ENCODE measurements at regions not wholly inside any gene's neighbourhood (a gene's known extent, or its start where the extent isn't known, plus 50 kb on each side); places are given as distances from the start of the nearest gene placed in this dataset.
A peak's percentile ranks its signal among the peaks of the same experiment; 100 is the strongest.

DNA sequence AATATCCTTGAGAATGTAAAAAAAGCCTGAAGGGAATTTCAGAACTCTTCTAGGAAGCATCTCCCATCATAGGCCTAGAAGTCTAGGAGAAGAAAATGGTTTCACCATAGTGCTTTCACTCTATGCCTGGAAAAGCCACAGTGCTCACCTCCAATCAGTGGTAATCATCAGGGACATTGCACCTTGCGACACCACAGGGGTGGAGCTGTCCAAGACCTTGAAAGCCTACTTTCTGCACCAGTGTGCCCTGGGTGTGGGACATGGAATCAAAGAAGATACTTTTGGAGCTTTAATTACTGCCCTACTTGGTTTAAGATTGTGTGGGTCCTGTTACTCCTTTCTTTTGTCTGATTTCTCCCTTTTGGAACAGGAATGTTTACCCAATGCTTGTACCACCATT, 146.8 kb upstream of the NDST4 start:
- Histone ChIP-seq H3K9ac (ENCODE audit: low read length) (no peak overlapping the region), H3K27me3 (ENCODE audit: control insufficient read depth, insufficient read depth, low read length) (no peaks in the 10 kb centered on the region), H3K36me3 (ENCODE audit: control insufficient read depth, low read depth, low read length) (no peaks in the 10 kb centered on the region), H3K9me3 (ENCODE audit: control insufficient read depth, low read depth, low read length) (no peaks in the 10 kb centered on the region), H3K27ac (ENCODE audit: low read length) (no peak overlapping the region), H3K4me1 (ENCODE audit: control insufficient read depth, low read depth, low read length) (no peaks in the 10 kb centered on the region), H3K4me3 (ENCODE audit: low read length) (no peak overlapping the region)

DNA sequence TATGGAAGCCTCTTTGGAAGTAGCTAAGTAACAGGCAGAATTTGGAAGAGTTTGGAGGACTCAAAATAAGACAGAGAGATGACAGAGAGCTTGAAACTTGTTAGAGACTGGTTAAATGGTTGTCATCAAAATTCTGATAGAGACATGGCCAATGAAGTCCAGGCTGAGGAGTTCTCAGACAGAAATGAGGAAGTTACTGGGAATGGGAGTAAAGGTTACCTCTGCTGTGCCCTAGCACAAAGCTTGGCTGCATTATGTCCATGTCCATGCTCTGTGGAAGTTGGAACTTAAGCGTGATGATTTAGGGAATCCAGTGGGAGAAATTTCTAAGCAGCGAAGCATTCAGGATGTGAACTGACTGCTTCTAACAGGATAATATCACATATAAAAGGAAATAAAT, 146.2 kb upstream of the NDST4 start:
- no peak overlapping the region for H3K9ac ChIP-seq (ENCODE audit: low read length)
- no peaks in the 10 kb centered on the region for H3K36me3 ChIP-seq (ENCODE audit: control insufficient read depth, low read depth, low read length)
- H3K27me3 ChIP-seq (ENCODE audit: control insufficient read depth, insufficient read depth, low read length), result no peaks in the 10 kb centered on the region
- no peaks in the 10 kb centered on the region for H3K9me3 ChIP-seq (ENCODE audit: control insufficient read depth, low read depth, low read length)
- H3K4me1 ChIP-seq (ENCODE audit: control insufficient read depth, low read depth, low read length), result no peaks in the 10 kb centered on the region
- no peak overlapping the region for H3K4me3 ChIP-seq (ENCODE audit: low read length)
- no peak overlapping the region for H3K27ac ChIP-seq (ENCODE audit: low read length)

DNA sequence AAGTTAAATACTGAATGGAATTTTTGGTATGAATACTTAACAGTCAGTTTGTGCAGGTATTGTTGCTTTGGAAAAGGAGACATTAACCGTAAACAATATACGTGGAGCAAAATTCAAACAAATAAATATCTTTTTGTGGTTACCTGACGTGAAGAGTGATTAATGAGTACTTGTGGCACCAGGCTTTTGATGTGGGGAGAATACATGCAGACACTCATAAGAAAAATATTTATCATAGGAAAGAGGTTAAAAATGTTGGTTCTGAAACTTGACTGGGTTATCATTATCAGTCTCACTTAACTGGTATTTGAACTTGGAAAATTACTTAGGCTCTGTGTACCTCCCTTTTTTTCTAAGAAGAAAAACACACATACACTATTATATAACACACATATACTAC, 136.4 kb upstream of the NDST4 start:
- Histone ChIP-seq H3K9ac (ENCODE audit: low read length) (no peak overlapping the region), H3K9me3 (ENCODE audit: control insufficient read depth, low read depth, low read length) (no peaks in the 10 kb centered on the region), H3K36me3 (ENCODE audit: control insufficient read depth, low read depth, low read length) (no peaks in the 10 kb centered on the region), H3K27me3 (ENCODE audit: control insufficient read depth, insufficient read depth, low read length) (no peaks in the 10 kb centered on the region), H3K27ac (ENCODE audit: low read length) (no peak overlapping the region), H3K4me1 (ENCODE audit: control insufficient read depth, low read depth, low read length) (peaks cover 23% of the 10 kb centered on the region), H3K4me3 (ENCODE audit: low read length) (no peak overlapping the region)

GRCh38 chr4:115234405-115235093, 121.1 kb upstream of the NDST4 start:
- H3K27me3 ChIP-seq (ENCODE audit: control insufficient read depth, insufficient read depth, low read length), result no peaks in the 10 kb centered on the region
- H3K9me3 ChIP-seq (ENCODE audit: control insufficient read depth, low read depth, low read length), result no peaks in the 10 kb centered on the region
- no peaks in the 10 kb centered on the region for H3K36me3 ChIP-seq (ENCODE audit: control insufficient read depth, low read depth, low read length)
- no peak overlapping the region for H3K9ac ChIP-seq (ENCODE audit: low read length)
- peak overlapping the region; percentile 16 for H3K27ac ChIP-seq (ENCODE audit: low read length)
- H3K4me3 ChIP-seq (ENCODE audit: low read length), result no peak overlapping the region
- H3K4me1 ChIP-seq (ENCODE audit: control insufficient read depth, low read depth, low read length), result peaks cover 42% of the 10 kb centered on the region

DNA sequence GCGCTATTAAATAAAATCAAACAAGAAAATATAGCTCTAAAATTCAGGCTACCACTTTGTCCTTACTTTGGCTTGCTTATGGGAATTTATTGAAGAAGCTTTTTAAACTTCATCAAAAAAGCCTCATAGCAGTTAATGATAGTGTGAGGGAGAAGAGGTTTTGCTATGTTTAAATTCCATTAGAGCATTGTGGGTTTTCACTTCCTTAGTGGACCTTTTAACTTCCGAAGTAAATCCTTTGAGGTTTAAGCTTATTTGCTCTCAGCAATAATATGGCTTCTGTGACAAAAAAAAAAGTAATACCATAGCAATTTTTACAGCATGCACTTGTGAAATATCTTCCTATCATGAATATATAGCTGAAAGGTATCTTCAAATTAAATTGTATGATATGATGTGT, 120.2 kb upstream of the NDST4 start:
- H3K27ac ChIP-seq (ENCODE audit: low read length), result peak overlapping the region; percentile 82
- H3K4me1 ChIP-seq (ENCODE audit: control insufficient read depth, low read depth, low read length), result peaks cover 51% of the 10 kb centered on the region
- H3K36me3 ChIP-seq (ENCODE audit: control insufficient read depth, low read depth, low read length), result no peaks in the 10 kb centered on the region
- peak overlapping the region; percentile 28 for H3K9ac ChIP-seq (ENCODE audit: low read length)
- peak overlapping the region; percentile 13 for H3K4me3 ChIP-seq (ENCODE audit: low read length)
- no peaks in the 10 kb centered on the region for H3K27me3 ChIP-seq (ENCODE audit: control insufficient read depth, insufficient read depth, low read length)
- no peaks in the 10 kb centered on the region for H3K9me3 ChIP-seq (ENCODE audit: control insufficient read depth, low read depth, low read length)

- H3K4me1 ChIP-seq (ENCODE audit: control insufficient read depth, low read depth, low read length), result peaks cover 48% of the 10 kb centered on the region
- no peak overlapping the region for H3K9ac ChIP-seq (ENCODE audit: low read length)
- no peaks in the 10 kb centered on the region for H3K9me3 ChIP-seq (ENCODE audit: control insufficient read depth, low read depth, low read length)
- H3K27me3 ChIP-seq (ENCODE audit: control insufficient read depth, insufficient read depth, low read length), result no peaks in the 10 kb centered on the region
- H3K4me3 ChIP-seq (ENCODE audit: low read length), result no peak overlapping the region
- no peak overlapping the region for H3K27ac ChIP-seq (ENCODE audit: low read length)
- no peaks in the 10 kb centered on the region for H3K36me3 ChIP-seq (ENCODE audit: control insufficient read depth, low read depth, low read length)
Measured at GRCh38 chr4:115229873-115230272, 116.5 kb upstream of the NDST4 start.

GRCh38 chr4:115228851-115229250, 115.4 kb upstream of the NDST4 start:
- Histone ChIP-seq H3K9ac (ENCODE audit: low read length) (no peak overlapping the region), H3K4me1 (ENCODE audit: control insufficient read depth, low read depth, low read length) (peaks cover 41% of the 10 kb centered on the region), H3K4me3 (ENCODE audit: low read length) (no peak overlapping the region), H3K27ac (ENCODE audit: low read length) (no peak overlapping the region), H3K9me3 (ENCODE audit: control insufficient read depth, low read depth, low read length) (no peaks in the 10 kb centered on the region), H3K27me3 (ENCODE audit: control insufficient read depth, insufficient read depth, low read length) (no peaks in the 10 kb centered on the region), H3K36me3 (ENCODE audit: control insufficient read depth, low read depth, low read length) (no peaks in the 10 kb centered on the region)

DNA sequence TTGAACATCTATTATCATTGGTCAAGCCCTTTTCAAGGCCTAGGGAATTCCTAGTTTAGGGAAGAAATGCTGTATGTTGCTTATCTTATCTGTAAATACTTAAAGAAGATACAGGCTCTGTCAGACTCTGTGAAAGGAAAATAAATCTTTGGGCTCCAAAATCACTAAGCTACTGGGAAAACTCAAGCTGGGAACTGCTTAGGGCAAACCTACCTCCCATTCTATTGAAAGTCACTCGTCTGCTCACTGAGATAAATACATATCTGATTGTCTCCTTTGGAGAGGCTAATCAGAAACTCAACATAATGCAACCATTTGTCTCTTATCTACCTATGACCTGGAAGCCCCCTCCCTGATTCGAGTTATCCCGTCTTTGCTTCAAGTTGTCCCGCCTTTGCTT, 108.6 kb upstream of the NDST4 start:
- Histone ChIP-seq H3K9ac (ENCODE audit: low read length) (no peak overlapping the region), H3K9me3 (ENCODE audit: control insufficient read depth, low read depth, low read length) (no peaks in the 10 kb centered on the region), H3K4me3 (ENCODE audit: low read length) (no peak overlapping the region), H3K27ac (ENCODE audit: low read length) (no peak overlapping the region), H3K36me3 (ENCODE audit: control insufficient read depth, low read depth, low read length) (no peaks in the 10 kb centered on the region), H3K4me1 (ENCODE audit: control insufficient read depth, low read depth, low read length) (peaks cover 33% of the 10 kb centered on the region), H3K27me3 (ENCODE audit: control insufficient read depth, insufficient read depth, low read length) (no peaks in the 10 kb centered on the region)

- Histone ChIP-seq H3K27me3 (ENCODE audit: control insufficient read depth, insufficient read depth, low read length) (no peaks in the 10 kb centered on the region), H3K4me1 (ENCODE audit: control insufficient read depth, low read depth, low read length) (peaks cover 33% of the 10 kb centered on the region), H3K27ac (ENCODE audit: low read length) (no peak overlapping the region), H3K9me3 (ENCODE audit: control insufficient read depth, low read depth, low read length) (no peaks in the 10 kb centered on the region), H3K36me3 (ENCODE audit: control insufficient read depth, low read depth, low read length) (no peaks in the 10 kb centered on the region), H3K9ac (ENCODE audit: low read length) (peak overlapping the region; percentile 17), H3K4me3 (ENCODE audit: low read length) (no peak overlapping the region)
Measured at GRCh38 chr4:115219862-115220261, 106.4 kb upstream of the NDST4 start.

DNA sequence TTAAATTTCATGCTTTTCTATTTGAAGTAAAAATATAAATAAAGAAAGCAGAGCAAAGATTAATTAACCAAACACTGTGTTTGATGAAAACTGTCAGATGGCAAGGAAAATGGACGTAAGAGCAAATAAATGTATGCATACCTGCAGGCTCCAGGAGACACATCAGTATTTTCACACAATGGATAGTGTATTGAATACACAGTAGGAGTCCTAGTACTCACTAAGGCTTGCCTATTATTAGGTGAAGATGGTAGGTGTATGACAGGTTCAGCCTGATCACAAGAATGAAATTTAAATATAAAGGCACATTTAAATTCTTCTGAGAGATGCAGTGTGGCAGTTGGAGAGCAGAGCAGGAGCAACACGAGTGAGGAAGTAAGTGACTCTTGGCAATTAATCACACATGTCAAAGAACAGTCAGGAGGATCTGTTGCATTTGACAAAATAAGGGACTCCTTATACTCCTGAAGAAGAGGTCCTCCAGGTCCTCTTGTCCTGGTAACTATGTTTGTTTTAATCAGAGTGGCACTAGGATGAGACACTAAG, 106.0 kb upstream of the NDST4 start:
- Histone ChIP-seq H3K9me3 (ENCODE audit: control insufficient read depth, low read depth, low read length) (no peaks in the 10 kb centered on the region), H3K36me3 (ENCODE audit: control insufficient read depth, low read depth, low read length) (no peaks in the 10 kb centered on the region), H3K9ac (ENCODE audit: low read length) (no peak overlapping the region), H3K4me3 (ENCODE audit: low read length) (no peak overlapping the region), H3K27ac (ENCODE audit: low read length) (no peak overlapping the region), H3K4me1 (ENCODE audit: control insufficient read depth, low read depth, low read length) (peaks cover 33% of the 10 kb centered on the region), H3K27me3 (ENCODE audit: control insufficient read depth, insufficient read depth, low read length) (no peaks in the 10 kb centered on the region)

- peaks cover 24% of the 10 kb centered on the region for H3K4me1 ChIP-seq (ENCODE audit: control insufficient read depth, low read depth, low read length)
- H3K27ac ChIP-seq (ENCODE audit: low read length), result no peak overlapping the region
- H3K27me3 ChIP-seq (ENCODE audit: control insufficient read depth, insufficient read depth, low read length), result no peaks in the 10 kb centered on the region
- H3K36me3 ChIP-seq (ENCODE audit: control insufficient read depth, low read depth, low read length), result no peaks in the 10 kb centered on the region
- no peak overlapping the region for H3K4me3 ChIP-seq (ENCODE audit: low read length)
- H3K9ac ChIP-seq (ENCODE audit: low read length), result no peak overlapping the region
- no peaks in the 10 kb centered on the region for H3K9me3 ChIP-seq (ENCODE audit: control insufficient read depth, low read depth, low read length)
Measured at GRCh38 chr4:115215935-115216334, 102.5 kb upstream of the NDST4 start.

- Histone ChIP-seq H3K27me3 (ENCODE audit: control insufficient read depth, insufficient read depth, low read length) (no peaks in the 10 kb centered on the region), H3K4me1 (ENCODE audit: control insufficient read depth, low read depth, low read length) (peaks cover 6% of the 10 kb centered on the region), H3K4me3 (ENCODE audit: low read length) (no peak overlapping the region), H3K27ac (ENCODE audit: low read length) (no peak overlapping the region), H3K36me3 (ENCODE audit: control insufficient read depth, low read depth, low read length) (no peaks in the 10 kb centered on the region), H3K9ac (ENCODE audit: low read length) (no peak overlapping the region), H3K9me3 (ENCODE audit: control insufficient read depth, low read depth, low read length) (no peaks in the 10 kb centered on the region)
Measured at GRCh38 chr4:115213716-115214115, 100.3 kb upstream of the NDST4 start.

Measured in iPS-18a (cell line).